Liver (tissue), 8 donors: ENCODE measurements at regions not wholly inside any gene's neighbourhood (a gene's known extent, or its start where the extent isn't known, plus 50 kb on each side); places are given as distances from the start of the nearest gene placed in this dataset.

ENCODE experiments used
- DNase-seq: peaks from one replicate; pipeline ENCODE4 v3.0.0-alpha.2; 2017; ENCODE audit warnings: low spot score
- H3K27ac ChIP-seq, 2 donors: one replicate each; pipeline ENCODE4 v1.7.0; 2013; ENCODE audit warnings: inconsistent platforms in 2 of 2, low read length in 2 of 2, control low read depth in 1 of 2, low read depth in 1 of 2, mild to moderate bottlenecking in 1 of 2
- H3K27me3 ChIP-seq, 4 donors: one replicate each; pipeline versions ENCODE4 v1.6.1 to v1.7.0; 2013; ENCODE audit warnings: low read length in 3 of 4, inconsistent platforms in 1 of 4, mild to moderate bottlenecking in 1 of 4, moderate library complexity in 1 of 4; ENCODE audit not compliant: control insufficient read depth in 4 of 4, insufficient read depth in 4 of 4
- H3K36me3 ChIP-seq, 4 donors: one replicate each; pipeline versions ENCODE4 v1.6.1 to v1.7.0; 2013; ENCODE audit warnings: low read length in 3 of 4, mild to moderate bottlenecking in 3 of 4, low read depth in 1 of 4, moderate library complexity in 1 of 4; ENCODE audit not compliant: control insufficient read depth in 4 of 4, insufficient read depth in 3 of 4
- H3K4me1 ChIP-seq, 4 donors: one replicate each; pipeline versions ENCODE4 v1.6.1 to v1.7.0; 2013; ENCODE audit warnings: low read length in 3 of 4, mild to moderate bottlenecking in 3 of 4, moderate library complexity in 1 of 4; ENCODE audit not compliant: control insufficient read depth in 4 of 4, insufficient read depth in 4 of 4
- H3K4me3 ChIP-seq, 3 donors: one replicate each; pipeline versions ENCODE4 v1.6.1 to v1.7.0; 2013; ENCODE audit warnings: low read length in 3 of 3, control low read depth in 1 of 3, low read depth in 1 of 3, mild to moderate bottlenecking in 1 of 3
- H3K9ac ChIP-seq, 2 donors: one replicate each; pipeline ENCODE4 v1.7.0; 2013; ENCODE audit warnings: low read length in 2 of 2, mild to moderate bottlenecking in 2 of 2, moderate library complexity in 2 of 2, control low read depth in 1 of 2, low read depth in 1 of 2
- H3K9me3 ChIP-seq, 4 donors: one replicate each; pipeline versions ENCODE4 v1.6.1 to v1.7.0; 2013; ENCODE audit warnings: low read length in 3 of 4; ENCODE audit not compliant: control insufficient read depth in 4 of 4
- CTCF ChIP-seq: fragments of 150-350 bp; IDR thresholded peaks from 2 replicates; pipeline ENCODE4 v1.5.1; 2017; ENCODE audit warnings: improper control_type of control experiment, low read depth, low read length; ENCODE audit not compliant: missing input control
- EGR1 ChIP-seq, 2 donors: IDR thresholded peaks; 2 replicates each; pipeline ENCODE4 v1.6.1; 2016 to 2018; ENCODE audit warnings: antibody characterized with exemption in 2 of 2, low read depth in 2 of 2
- FOXA1 ChIP-seq: IDR thresholded peaks from 2 replicates; pipeline ENCODE4 v1.6.1; 2016; ENCODE audit warnings: antibody characterized with exemption
- FOXA2 ChIP-seq: IDR thresholded peaks from 2 replicates; pipeline ENCODE4 v1.6.1; 2016; ENCODE audit warnings: antibody characterized with exemption
- GABPA ChIP-seq, 2 donors: IDR thresholded peaks in 1 of 2; conservative IDR thresholded peaks in 1 of 2; 2 replicates each; pipeline ENCODE4 v1.6.1; 2016; ENCODE audit warnings: antibody characterized with exemption in 2 of 2, mild to moderate bottlenecking in 1 of 2, moderate library complexity in 1 of 2
- HNF4A ChIP-seq, 2 donors: conservative IDR thresholded peaks; 2 replicates each; pipeline ENCODE4 v1.6.1; 2016; ENCODE audit warnings: antibody characterized with exemption in 2 of 2, mild to moderate bottlenecking in 2 of 2
- HNF4G ChIP-seq: IDR thresholded peaks from 2 replicates; pipeline ENCODE4 v1.6.1; 2016; ENCODE audit warnings: antibody characterized with exemption
- JUND ChIP-seq, 2 donors: IDR thresholded peaks; 2 replicates each; pipeline ENCODE4 v1.6.1; 2016; ENCODE audit warnings: antibody characterized with exemption in 2 of 2
- RAD21 ChIP-seq, 2 donors: IDR thresholded peaks; 2 replicates each; pipeline ENCODE4 v1.6.1; 2016; ENCODE audit warnings: antibody characterized with exemption in 2 of 2, mild to moderate bottlenecking in 2 of 2
- REST ChIP-seq: IDR thresholded peaks from 2 replicates; pipeline ENCODE4 v1.6.1; 2016; ENCODE audit warnings: antibody characterized with exemption, mild to moderate bottlenecking
- RXRA ChIP-seq, 2 donors: IDR thresholded peaks; 2 replicates each; pipeline ENCODE4 v1.6.1; 2017 to 2018; ENCODE audit warnings: antibody characterized with exemption in 2 of 2, mild to moderate bottlenecking in 1 of 2
- SP1 ChIP-seq: IDR thresholded peaks from 2 replicates; pipeline ENCODE4 v1.6.1; 2018; ENCODE audit warnings: antibody characterized with exemption, mild to moderate bottlenecking
- TAF1 ChIP-seq: conservative IDR thresholded peaks from 2 replicates; pipeline ENCODE4 v1.6.1; 2016; ENCODE audit warnings: antibody characterized with exemption, mild to moderate bottlenecking
- YY1 ChIP-seq: IDR thresholded peaks from 2 replicates; pipeline ENCODE4 v1.6.1; 2016; ENCODE audit warnings: antibody characterized with exemption, mild to moderate bottlenecking
- ZBTB33 ChIP-seq: IDR thresholded peaks from 2 replicates; pipeline ENCODE4 v1.6.1; 2016; ENCODE audit warnings: antibody characterized with exemption
- WGBS: extraction: QIAGEN DNeasy Blood & Tissue Kit; methylation state at CpG from one replicate; pipeline ENCODE4 v1.1.7; 2013; 5-methylcytosine and 5-hydroxymethylcytosine counted together
- donor health status: healthy.
- donor health status: healthy.
- donor health status: healthy.
- donor health status: healthy.
- donor health status: healthy.

- no peaks in the 10 kb centered on the region for H3K4me1 ChIP-seq
- H3K27ac ChIP-seq: no peak overlapping the region
- DNase-seq: no peak
- no peak for TF ChIP-seq RAD21 (IDR thresholded peaks at IDR 0.05)
- H3K9me3 ChIP-seq: no peaks in the 10 kb centered on the region
- no peaks in the 10 kb centered on the region for H3K36me3 ChIP-seq
- 62% methylated on average over 2 of the region's 2 CpGs for WGBS
- H3K27me3 ChIP-seq: no peaks in the 10 kb centered on the region
- H3K9ac ChIP-seq: no peak overlapping the region
- H3K4me3 ChIP-seq: no peak overlapping the region
Measured at GRCh38 chr2:163856941-163857340, 121.1 kb upstream of the FIGN start.

GRCh38 chr2:163852616-163853015 is 116.8 kb upstream of the FIGN start:
- Histone ChIP-seq H3K4me3 (no peak overlapping the region), H3K27me3 (no peaks in the 10 kb centered on the region), H3K36me3 (no peaks in the 10 kb centered on the region), H3K27ac (no peak overlapping the region), H3K9me3 (no peaks in the 10 kb centered on the region), H3K9ac (no peak overlapping the region), H3K4me1 (no peaks in the 10 kb centered on the region)
- WGBS: 59% methylated on average over 3 of the region's 3 CpGs
- TF ChIP-seq ZBTB33 (no peak), RXRA (IDR thresholded peaks at IDR 0.05) (no peak), YY1 (no peak), CTCF (no peak), HNF4A (conservative IDR thresholded peaks at IDR 0.05) (no peak), HNF4G (no peak), REST (no peak), GABPA (IDR thresholded peaks at IDR 0.05 in 1 of 2, conservative IDR thresholded peaks at IDR 0.05 in 1 of 2) (no peak), JUND (IDR thresholded peaks at IDR 0.05) (no peak), FOXA1 (no peak), TAF1 (no peak), FOXA2 (no peak), SP1 (no peak), EGR1 (IDR thresholded peaks at IDR 0.05; ENCODE audit: low read depth in 2 of 2) (no peak)
- DNase-seq: no peak
